Nucleus accumbens (tissue), 56 donors: ENCODE measurements at regions not wholly inside any gene's neighbourhood (a gene's known extent, or its start where the extent isn't known, plus 50 kb on each side); places are given as distances from the start of the nearest gene placed in this dataset.
"Not testable (repeated sequence)": the region's sequence is repeated elsewhere in the genome, so short reads cannot be mapped to it uniquely, and the experiment has no call there.

ENCODE experiments used
- DNase-seq, 56 donors: peaks; one replicate each; lab custom pipeline; 2025; lab: John Stamatoyannopoulos, UW

GRCh38 chr12:29901585-29901984 is 117.8 kb upstream of the TMTC1 start:
- DNase-seq, result no peak

GRCh38 chr12:29899212-29899931 is 115.6 kb upstream of the TMTC1 start:
- DNase-seq, result no peak

- no peak for DNase-seq
Observed at GRCh38 chr12:29895966-29896365, 112.2 kb upstream of the TMTC1 start.

GRCh38 chr12:29893002-29893401 is 109.3 kb upstream of the TMTC1 start:
- no peak for DNase-seq

GRCh38 chr12:29891792-29892191 is 108.0 kb upstream of the TMTC1 start:
- DNase-seq, result no peak

GRCh38 chr12:29889737-29890136 is 106.0 kb upstream of the TMTC1 start:
- DNase-seq, result peak in 26 of 56 donors; percentile 1 to 50 (median 9)

- no peak for DNase-seq
Observed at GRCh38 chr12:29888777-29889176, 105.0 kb upstream of the TMTC1 start.

GRCh38 chr12:29884957-29885356 is 101.2 kb upstream of the TMTC1 start:
- DNase-seq, result not testable (repeated sequence)

- DNase-seq, result no peak
Observed at GRCh38 chr12:29883941-29884554, 100.3 kb upstream of the TMTC1 start.

GRCh38 chr12:29883525-29883924 is 99.8 kb upstream of the TMTC1 start:
- DNase-seq, result no peak

- no peak for DNase-seq
Observed at GRCh38 chr12:29882846-29883245, 99.1 kb upstream of the TMTC1 start.

- no peak for DNase-seq
Observed at GRCh38 chr12:29880987-29881386, 97.2 kb upstream of the TMTC1 start.

GRCh38 chr12:29879606-29880308 is 96.0 kb upstream of the TMTC1 start:
- DNase-seq, result no peak

GRCh38 chr12:29869946-29870345 is 86.2 kb upstream of the TMTC1 start:
- DNase-seq, result no peak

- DNase-seq, result no peak
Observed at GRCh38 chr12:29867823-29868222, 84.1 kb upstream of the TMTC1 start.

- no peak for DNase-seq
Observed at GRCh38 chr12:29863665-29864064, 79.9 kb upstream of the TMTC1 start.

- DNase-seq, result peak in 2 of 56 donors; percentile 2 to 3
Observed at GRCh38 chr12:29858270-29858786, 74.6 kb upstream of the TMTC1 start.

- DNase-seq, result no peak
Observed at GRCh38 chr12:29847246-29847645, 63.5 kb upstream of the TMTC1 start.

- DNase-seq, result no peak
Observed at GRCh38 chr12:29844667-29845066, 60.9 kb upstream of the TMTC1 start.

- DNase-seq, result no peak
Observed at GRCh38 chr12:29843036-29843435, 59.3 kb upstream of the TMTC1 start.

GRCh38 chr12:29838768-29839167 is 55.0 kb upstream of the TMTC1 start:
- no peak for DNase-seq
